ENCODE measurements at regions not wholly inside any gene's neighbourhood (a gene's known extent, or its start where the extent isn't known, plus 50 kb on each side); places are given as distances from the start of the nearest gene placed in this dataset.

GRCh38 chr2:16128746-16129610 is 188.6 kb downstream of the MYCN start:
- 76 to 80% methylated on average over 13 of the region's 13 CpGs for WGBS, 2 donors
- DNase-seq: no peak
- intact Hi-C loops (cut with DNase I): no loop called here

DNA sequence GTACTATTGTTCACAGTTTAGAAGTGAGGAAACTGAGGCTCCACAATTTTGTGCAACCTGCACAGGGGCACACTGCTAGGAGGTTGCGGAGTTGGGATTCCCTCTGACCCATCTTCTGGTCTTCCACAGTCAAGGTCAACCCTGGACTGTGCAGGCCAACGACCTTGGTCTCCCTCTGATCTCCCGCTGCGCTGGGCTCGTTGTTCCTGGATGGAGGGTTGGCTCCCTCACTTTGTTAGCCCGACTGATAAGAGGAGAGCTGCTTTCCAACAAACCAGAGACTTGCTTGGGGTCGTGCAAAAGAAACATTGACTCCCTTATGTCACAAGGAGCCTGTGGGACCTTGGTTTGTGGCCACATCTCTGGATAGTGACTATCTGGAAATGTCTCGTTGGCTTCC is 187.6 kb downstream of the MYCN start:
- no peaks in the 10 kb centered on the region for H3K36me3 ChIP-seq
- no peak for TF ChIP-seq POLR2A (IDR thresholded peaks at IDR 0.05)
- TF ChIP-seq, protein P1, sequence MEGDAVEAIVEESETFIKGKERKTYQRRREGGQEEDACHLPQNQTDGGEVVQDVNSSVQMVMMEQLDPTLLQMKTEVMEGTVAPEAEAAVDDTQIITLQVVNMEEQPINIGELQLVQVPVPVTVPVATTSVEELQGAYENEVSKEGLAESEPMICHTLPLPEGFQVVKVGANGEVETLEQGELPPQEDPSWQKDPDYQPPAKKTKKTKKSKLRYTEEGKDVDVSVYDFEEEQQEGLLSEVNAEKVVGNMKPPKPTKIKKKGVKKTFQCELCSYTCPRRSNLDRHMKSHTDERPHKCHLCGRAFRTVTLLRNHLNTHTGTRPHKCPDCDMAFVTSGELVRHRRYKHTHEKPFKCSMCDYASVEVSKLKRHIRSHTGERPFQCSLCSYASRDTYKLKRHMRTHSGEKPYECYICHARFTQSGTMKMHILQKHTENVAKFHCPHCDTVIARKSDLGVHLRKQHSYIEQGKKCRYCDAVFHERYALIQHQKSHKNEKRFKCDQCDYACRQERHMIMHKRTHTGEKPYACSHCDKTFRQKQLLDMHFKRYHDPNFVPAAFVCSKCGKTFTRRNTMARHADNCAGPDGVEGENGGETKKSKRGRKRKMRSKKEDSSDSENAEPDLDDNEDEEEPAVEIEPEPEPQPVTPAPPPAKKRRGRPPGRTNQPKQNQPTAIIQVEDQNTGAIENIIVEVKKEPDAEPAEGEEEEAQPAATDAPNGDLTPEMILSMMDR (IDR thresholded peaks at IDR 0.05): no peak
- no peaks in the 10 kb centered on the region for H3K4me1 ChIP-seq
- no peaks in the 10 kb centered on the region for H3K9me3 ChIP-seq
- WGBS, 2 donors: 75 to 80% methylated on average over 1 to 7 of the region's 8 CpGs
- no peak overlapping the region for H3K4me3 ChIP-seq
- H3K27me3 ChIP-seq: peaks cover 0 to 18% (median 0%) of the 10 kb centered on the region in 4 donors
- DNase-seq: no peak
- H3K27ac ChIP-seq: no peak overlapping the region
- intact Hi-C loops (cut with DNase I): no loop called here

More at GRCh38 chr2:16128746-16129610, 188.6 kb downstream of the MYCN start:
- H3K4me1 ChIP-seq: no peaks in the 10 kb centered on the region
- H3K27me3 ChIP-seq: peaks cover 0 to 18% (median 0%) of the 10 kb centered on the region in 4 donors
- no peak overlapping the region for H3K4me3 ChIP-seq
- no peak overlapping the region for H3K27ac ChIP-seq
- no peaks in the 10 kb centered on the region for H3K9me3 ChIP-seq
- no peaks in the 10 kb centered on the region for H3K36me3 ChIP-seq
- no peak for TF ChIP-seq POLR2A (IDR thresholded peaks at IDR 0.05)
- TF ChIP-seq, protein P1 (IDR thresholded peaks at IDR 0.05): no peak

- no peak for TF ChIP-seq POLR2A (IDR thresholded peaks at IDR 0.05)
- TF ChIP-seq, protein P1 (IDR thresholded peaks at IDR 0.05): no peak
- H3K4me3 ChIP-seq: no peak overlapping the region
- DNase-seq: no peak
- H3K36me3 ChIP-seq: no peaks in the 10 kb centered on the region
- intact Hi-C loops (cut with DNase I): no loop called here
- no peaks in the 10 kb centered on the region for H3K9me3 ChIP-seq
- 87 to 89% methylated on average over 10 of the region's 10 CpGs for WGBS, 2 donors
- H3K27ac ChIP-seq: no peak overlapping the region
- no peaks in the 10 kb centered on the region for H3K4me1 ChIP-seq
- peaks cover 0 to 18% (median 0%) of the 10 kb centered on the region in 4 donors for H3K27me3 ChIP-seq
Measured at GRCh38 chr2:16127276-16127940, 187.1 kb downstream of the MYCN start.

DNA sequence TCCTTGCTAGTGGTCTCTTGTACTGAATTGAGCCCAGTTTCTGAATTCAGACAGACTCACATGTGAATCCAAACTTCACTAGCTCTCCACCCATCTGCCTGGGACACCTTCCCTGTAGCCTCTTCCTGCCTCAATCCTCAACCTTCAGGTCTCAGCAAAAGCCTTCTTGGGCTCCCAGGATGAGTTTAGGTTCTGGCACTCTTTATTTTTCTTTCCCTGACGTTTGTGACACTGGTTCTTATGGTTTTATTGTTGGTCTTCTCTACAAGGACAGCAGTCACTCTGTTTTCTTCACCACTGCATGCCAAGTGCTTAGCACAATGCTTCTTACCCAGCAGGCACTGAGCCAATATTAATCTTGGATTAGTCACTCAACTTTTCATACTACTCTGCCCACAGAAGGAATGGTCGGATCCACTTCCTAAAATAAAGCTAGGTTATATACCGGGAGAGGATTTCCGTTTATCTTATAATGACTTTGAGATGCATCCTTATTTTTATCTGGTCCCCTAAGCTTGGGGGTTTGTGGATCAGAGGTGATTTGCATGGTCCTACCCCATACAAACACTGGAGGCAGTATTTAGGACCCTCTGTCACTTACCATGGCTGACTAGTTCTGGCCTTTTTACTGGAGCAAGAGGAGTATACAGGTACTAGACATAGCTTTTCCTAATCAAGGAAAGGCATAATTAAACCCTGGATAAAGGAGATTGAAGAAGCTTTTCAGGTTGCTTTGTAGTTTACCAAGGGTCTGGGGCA is 186.3 kb downstream of the MYCN start:
- TF ChIP-seq POLR2A (IDR thresholded peaks at IDR 0.05): no peak
- TF ChIP-seq, protein P1 (IDR thresholded peaks at IDR 0.05): no peak
- WGBS, 2 donors: 44 to 47% methylated on average over 4 of the region's 4 CpGs
- H3K4me3 ChIP-seq: no peak overlapping the region
- no peaks in the 10 kb centered on the region for H3K4me1 ChIP-seq
- no peak overlapping the region for H3K27ac ChIP-seq
- H3K27me3 ChIP-seq: peaks cover 0 to 18% (median 0%) of the 10 kb centered on the region in 4 donors
- H3K9me3 ChIP-seq: no peaks in the 10 kb centered on the region
- intact Hi-C loops (cut with DNase I): no loop called here
- no peaks in the 10 kb centered on the region for H3K36me3 ChIP-seq
- DNase-seq: no peak
